H9 (cell line): ENCODE measurements at regions not wholly inside any gene's neighbourhood (a gene's known extent, or its start where the extent isn't known, plus 50 kb on each side); places are given as distances from the start of the nearest gene placed in this dataset.

Experiments used
- DNase-seq: peaks from one replicate; pipeline ENCODE4 v3.0.0-alpha.2; 2017
- H2AFZ ChIP-seq: one replicate; pipeline ENCODE4 v1.6.1; 2013; ENCODE audit warnings: mild to moderate bottlenecking, low read length, control low read depth, moderate library complexity
- H2AK5ac ChIP-seq: 2 replicates; pipeline ENCODE4 v1.6.1; 2013; ENCODE audit warnings: low read length, control low read depth, mixed read lengths; ENCODE audit not compliant: insufficient read length
- H2BK120ac ChIP-seq: one replicate; pipeline ENCODE4 v1.6.1; 2013; ENCODE audit warnings: low read depth, mild to moderate bottlenecking, low read length, control low read depth, inconsistent platforms; ENCODE audit not compliant: poor library complexity, severe bottlenecking
- H2BK12ac ChIP-seq: 2 replicates; pipeline ENCODE4 v1.6.1; 2013; ENCODE audit warnings: low read length, control low read depth, mixed read lengths, low read depth; ENCODE audit not compliant: insufficient read length
- H2BK15ac ChIP-seq: 2 replicates; pipeline ENCODE4 v1.6.1; 2013; ENCODE audit warnings: low read depth, low read length, control low read depth
- H2BK20ac ChIP-seq: one replicate; pipeline ENCODE4 v1.6.1; 2013; ENCODE audit warnings: low read depth, mild to moderate bottlenecking, low read length, control low read depth, inconsistent platforms; ENCODE audit not compliant: poor library complexity, severe bottlenecking
- H2BK5ac ChIP-seq: 2 replicates; pipeline ENCODE4 v1.6.1; 2013; ENCODE audit warnings: low read length, control low read depth, mixed read lengths; ENCODE audit not compliant: insufficient read length
- H3K14ac ChIP-seq: 2 replicates; pipeline ENCODE4 v1.6.1; 2013; ENCODE audit warnings: low read length, control low read depth; ENCODE audit not compliant: insufficient read depth
- H3K18ac ChIP-seq: 2 replicates; pipeline ENCODE4 v1.6.1; 2013; ENCODE audit warnings: low read depth, mild to moderate bottlenecking, mixed read lengths, low read length, control low read depth; ENCODE audit not compliant: insufficient read length
- H3K23ac ChIP-seq: 2 replicates; pipeline ENCODE4 v1.6.1; 2013; ENCODE audit warnings: low read length, control low read depth, mixed read lengths, low read depth; ENCODE audit not compliant: insufficient read length
- H3K23me2 ChIP-seq: 2 replicates; pipeline ENCODE4 v1.6.1; 2013; ENCODE audit warnings: low read depth, mild to moderate bottlenecking, mixed read lengths, low read length, control low read depth; ENCODE audit not compliant: insufficient read length, poor library complexity, severe bottlenecking
- H3K27ac ChIP-seq: 2 replicates; pipeline ENCODE4 v1.5.1; 2013; ENCODE audit warnings: low read length, control low read depth, mixed read lengths, low read depth; ENCODE audit not compliant: insufficient read length
- H3K27me3 ChIP-seq: 2 replicates; pipeline ENCODE4 v1.6.1; 2013; ENCODE audit warnings: low read length, control low read depth, inconsistent platforms; ENCODE audit not compliant: insufficient read depth
- H3K4ac ChIP-seq: 2 replicates; pipeline ENCODE4 v1.6.1; 2013; ENCODE audit warnings: low read depth, mild to moderate bottlenecking, control low read depth, inconsistent platforms, low read length, moderate library complexity
- H3K4me1 ChIP-seq: 2 replicates; pipeline ENCODE4 v1.6.1; 2013; ENCODE audit warnings: low read length, control low read depth, inconsistent platforms; ENCODE audit not compliant: insufficient read depth
- H3K4me2 ChIP-seq: 2 replicates; pipeline ENCODE4 v1.6.1; 2013; ENCODE audit warnings: low read length, control low read depth, mixed read lengths; ENCODE audit not compliant: insufficient read length, insufficient read depth
- H3K56ac ChIP-seq: 2 replicates; pipeline ENCODE4 v1.6.1; 2013; ENCODE audit warnings: low read depth, mild to moderate bottlenecking, mixed read lengths, low read length, control low read depth; ENCODE audit not compliant: insufficient read length
- H3K79me1 ChIP-seq: 2 replicates; pipeline ENCODE4 v1.6.1; 2013; ENCODE audit warnings: low read depth, mild to moderate bottlenecking, moderate library complexity, low read length, control low read depth, inconsistent platforms; ENCODE audit not compliant: insufficient read depth, poor library complexity, severe bottlenecking
- H3K79me2 ChIP-seq: 2 replicates; pipeline ENCODE4 v1.6.1; 2013; ENCODE audit warnings: low read length, control low read depth, inconsistent platforms; ENCODE audit not compliant: insufficient read depth
- H3K9ac ChIP-seq: 2 replicates; pipeline ENCODE4 v1.6.1; 2013; ENCODE audit warnings: low read length, control low read depth, mixed read lengths; ENCODE audit not compliant: insufficient read length; ENCODE audit errors: extremely low read depth
- H3K9me3 ChIP-seq: one replicate; pipeline ENCODE4 v1.6.1; 2013; ENCODE audit warnings: low read depth, low read length, inconsistent platforms; ENCODE audit not compliant: control insufficient read depth
- H3T11ph ChIP-seq: one replicate; pipeline ENCODE4 v1.6.1; 2013; ENCODE audit warnings: mild to moderate bottlenecking, low read length, control low read depth, inconsistent platforms
- H4K20me1 ChIP-seq: one replicate; pipeline ENCODE4 v1.6.1; 2013; ENCODE audit not compliant: control insufficient read depth, insufficient read length, insufficient read depth
- H4K5ac ChIP-seq: 2 replicates; pipeline ENCODE4 v1.6.1; 2013; ENCODE audit warnings: low read depth, mild to moderate bottlenecking, mixed read lengths, low read length, control low read depth; ENCODE audit not compliant: insufficient read length
- H4K8ac ChIP-seq: replicated peaks from 2 replicates; pipeline ENCODE4 v1.6.1; 2013; ENCODE audit warnings: low read length, control low read depth, mixed read lengths, low read depth; ENCODE audit not compliant: insufficient read length
- H4K91ac ChIP-seq: 2 replicates; pipeline ENCODE4 v1.6.1; 2013; ENCODE audit warnings: low read depth, mild to moderate bottlenecking, moderate library complexity, mixed read lengths, low read length, control low read depth; ENCODE audit not compliant: insufficient read length
- H3K27ac Mint-ChIP-seq, 3 experiments: 2 replicates in 2 of 3; 3 replicates in 1 of 3; pipeline ENCODE4 v1.8.0; 2020 to 2021; ENCODE audit warnings: mixed read lengths in 3 of 3, mild to moderate bottlenecking in 1 of 3, moderate library complexity in 1 of 3
- H3K27me3 Mint-ChIP-seq: 2 replicates; pipeline ENCODE4 v1.8.0; 2021; ENCODE audit warnings: low read depth, mild to moderate bottlenecking, moderate library complexity, mixed read lengths
- H3K36me3 Mint-ChIP-seq, 3 experiments: 2 replicates in 2 of 3; 3 replicates in 1 of 3; pipeline ENCODE4 v1.8.0; 2020 to 2021; ENCODE audit warnings: low read depth in 3 of 3, mixed read lengths in 3 of 3; ENCODE audit not compliant: insufficient read depth in 1 of 3
- H3K4me1 Mint-ChIP-seq, 2 experiments: 2 replicates each; pipeline ENCODE4 v1.8.0; 2020; ENCODE audit warnings: mixed read lengths in 2 of 2
- H3K4me3 Mint-ChIP-seq, 2 experiments: 2 replicates in 1 of 2; 3 replicates in 1 of 2; pipeline ENCODE4 v1.8.0; 2020 to 2021; ENCODE audit warnings: mild to moderate bottlenecking in 2 of 2, mixed read lengths in 2 of 2, moderate library complexity in 1 of 2
- H3K9me3 Mint-ChIP-seq, 2 experiments: 2 replicates in 1 of 2; 3 replicates in 1 of 2; pipeline ENCODE4 v1.8.0; 2020; ENCODE audit warnings: mild to moderate bottlenecking in 2 of 2, mixed read lengths in 2 of 2, moderate library complexity in 1 of 2
- WGBS: extraction: QIAGEN DNeasy Blood & Tissue Kit; methylation state at CpG from one replicate; pipeline ENCODE4 v1.1.7; 2013; ENCODE audit warnings: missing lambda C conversion rate, low lambda C conversion rate, mixed read lengths; ENCODE audit not compliant: insufficient read length; ENCODE audit errors: extremely low coverage; 5-methylcytosine and 5-hydroxymethylcytosine counted together
- TF ChIP-seq, protein P1 (sequence below): fragments of 200-600 bp; sonication (generic); conservative IDR thresholded peaks from 3 replicates; pipeline ENCODE4 v1.8.0; 2021; ENCODE audit warnings: antibody characterized with exemption, mild to moderate bottlenecking

DNA sequence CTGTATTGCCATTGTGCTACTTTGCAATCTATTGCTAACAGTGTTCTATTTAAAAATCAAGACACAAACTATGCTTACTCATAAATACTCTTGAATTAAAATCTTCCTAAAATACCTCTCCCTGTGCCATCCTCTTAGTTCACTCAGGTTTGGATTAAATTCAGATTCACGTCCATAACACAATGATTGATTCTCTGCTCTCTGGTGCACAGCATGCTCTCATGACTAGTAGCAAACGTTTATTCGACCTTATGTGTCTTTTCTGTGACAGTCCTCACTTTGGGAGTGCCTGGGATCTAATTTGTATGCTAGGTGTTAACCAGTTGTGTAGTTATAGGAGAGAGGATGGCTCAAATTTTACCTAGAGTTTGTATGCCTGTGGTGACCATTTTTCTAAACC is 270.4 kb upstream of the FKBP1C start:
- H3K18ac ChIP-seq, result no peak overlapping the region
- H3K79me1 ChIP-seq, result no peaks in the 10 kb centered on the region
- no peak overlapping the region for H3K4ac ChIP-seq
- H2BK20ac ChIP-seq, result no peak overlapping the region
- H3K9ac ChIP-seq, result no peak overlapping the region
- no peaks in the 10 kb centered on the region for H3K36me3 Mint-ChIP-seq
- no CpG with 5 or more reads among the region's 3 CpGs for WGBS
- H3K23me2 ChIP-seq, result no peaks in the 10 kb centered on the region
- TF ChIP-seq, protein P1, sequence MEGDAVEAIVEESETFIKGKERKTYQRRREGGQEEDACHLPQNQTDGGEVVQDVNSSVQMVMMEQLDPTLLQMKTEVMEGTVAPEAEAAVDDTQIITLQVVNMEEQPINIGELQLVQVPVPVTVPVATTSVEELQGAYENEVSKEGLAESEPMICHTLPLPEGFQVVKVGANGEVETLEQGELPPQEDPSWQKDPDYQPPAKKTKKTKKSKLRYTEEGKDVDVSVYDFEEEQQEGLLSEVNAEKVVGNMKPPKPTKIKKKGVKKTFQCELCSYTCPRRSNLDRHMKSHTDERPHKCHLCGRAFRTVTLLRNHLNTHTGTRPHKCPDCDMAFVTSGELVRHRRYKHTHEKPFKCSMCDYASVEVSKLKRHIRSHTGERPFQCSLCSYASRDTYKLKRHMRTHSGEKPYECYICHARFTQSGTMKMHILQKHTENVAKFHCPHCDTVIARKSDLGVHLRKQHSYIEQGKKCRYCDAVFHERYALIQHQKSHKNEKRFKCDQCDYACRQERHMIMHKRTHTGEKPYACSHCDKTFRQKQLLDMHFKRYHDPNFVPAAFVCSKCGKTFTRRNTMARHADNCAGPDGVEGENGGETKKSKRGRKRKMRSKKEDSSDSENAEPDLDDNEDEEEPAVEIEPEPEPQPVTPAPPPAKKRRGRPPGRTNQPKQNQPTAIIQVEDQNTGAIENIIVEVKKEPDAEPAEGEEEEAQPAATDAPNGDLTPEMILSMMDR, result no peak
- H4K5ac ChIP-seq, result no peak overlapping the region
- H3K27me3 Mint-ChIP-seq, result no peaks in the 10 kb centered on the region; the same call in 1 of the 2 replicates
- H3K79me2 ChIP-seq, result no peaks in the 10 kb centered on the region
- no peaks in the 10 kb centered on the region for H3K4me1 ChIP-seq
- no peaks in the 10 kb centered on the region for H3K4me1 Mint-ChIP-seq
- no peak overlapping the region for H3T11ph ChIP-seq
- no peak overlapping the region for H4K91ac ChIP-seq
- H3K23ac ChIP-seq, result no peak overlapping the region
- no peak overlapping the region for H3K27ac Mint-ChIP-seq
- no peak overlapping the region for H2BK15ac ChIP-seq
- no peak overlapping the region for H2AK5ac ChIP-seq
- H3K27ac ChIP-seq, result no peak overlapping the region
- no peak overlapping the region for H3K56ac ChIP-seq
- DNase-seq, result no peak
- H3K9me3 Mint-ChIP-seq, result no peaks in the 10 kb centered on the region
- H3K4me3 Mint-ChIP-seq, result no peak overlapping the region
- no peak overlapping the region for H2BK12ac ChIP-seq
- H4K8ac ChIP-seq, result no peak overlapping the region
- H4K20me1 ChIP-seq, result no peaks in the 10 kb centered on the region
- no peak overlapping the region for H2AFZ ChIP-seq
- no peak overlapping the region for H3K4me2 ChIP-seq
- H2BK5ac ChIP-seq, result no peak overlapping the region
- no peak overlapping the region for H3K14ac ChIP-seq
- H3K9me3 ChIP-seq, result no peaks in the 10 kb centered on the region
- H3K27me3 ChIP-seq, result no peaks in the 10 kb centered on the region
- H2BK120ac ChIP-seq, result no peak overlapping the region
